GM23338 (cell line): ENCODE measurements at regions not wholly inside any gene's neighbourhood (a gene's known extent, or its start where the extent isn't known, plus 50 kb on each side); places are given as distances from the start of the nearest gene placed in this dataset.

Source experiments
- ATAC-seq: fragments of 200-7000 bp; cut with Tn5 transposase; 3 replicates; pipeline ENCODE4 v1.9.1; 2020
- DNase-seq: peaks from one replicate; pipeline ENCODE4 v3.0.0-alpha.2; 2015; ENCODE audit warnings: low spot score
- H2AFZ ChIP-seq: fragments of 200-600 bp; sonication (generic); 2 replicates; pipeline ENCODE4 v1.8.0; 2016; ENCODE audit warnings: antibody characterized with exemption, mild to moderate bottlenecking, moderate library complexity
- H3F3A ChIP-seq: fragments of 200-600 bp; sonication (generic); replicated peaks from 2 replicates; pipeline ENCODE4 v1.8.0; 2017; ENCODE audit warnings: antibody characterized with exemption, mixed run types, low read depth
- H3K27ac ChIP-seq: fragments of 200-600 bp; sonication (generic); 2 replicates; pipeline ENCODE4 v1.6.1; 2016; ENCODE audit warnings: low read depth
- H3K27me3 ChIP-seq: fragments of 200-600 bp; sonication (generic); 2 replicates; pipeline ENCODE4 v1.8.0; 2016; ENCODE audit warnings: mild to moderate bottlenecking, mixed run types, moderate library complexity; ENCODE audit not compliant: insufficient read depth
- H3K36me3 ChIP-seq: fragments of 200-600 bp; sonication (generic); 2 replicates; pipeline ENCODE4 v1.8.0; 2016; ENCODE audit warnings: mild to moderate bottlenecking; ENCODE audit not compliant: insufficient read depth
- H3K4me1 ChIP-seq: fragments of 200-600 bp; sonication (generic); 2 replicates; pipeline ENCODE4 v1.8.0; 2016; ENCODE audit warnings: mild to moderate bottlenecking, moderate library complexity; ENCODE audit not compliant: insufficient read depth
- H3K4me2 ChIP-seq: fragments of 200-600 bp; sonication (generic); 2 replicates; pipeline ENCODE4 v1.7.1; 2017; ENCODE audit warnings: mixed run types
- H3K4me3 ChIP-seq: fragments of 200-600 bp; sonication (generic); 2 replicates; pipeline ENCODE4 v1.6.1; 2016; ENCODE audit warnings: mixed run types
- H3K79me2 ChIP-seq: fragments of 200-600 bp; sonication (generic); replicated peaks from 2 replicates; pipeline ENCODE4 v1.8.0; 2017; ENCODE audit warnings: mild to moderate bottlenecking; ENCODE audit not compliant: insufficient read depth
- H3K9me2 ChIP-seq: fragments of 200-600 bp; sonication (generic); 2 replicates; pipeline ENCODE4 v1.8.0; 2017; ENCODE audit not compliant: insufficient read depth
- H4K20me1 ChIP-seq: fragments of 200-600 bp; sonication (generic); replicated peaks from 2 replicates; pipeline ENCODE4 v1.8.0; 2017; ENCODE audit warnings: mild to moderate bottlenecking; ENCODE audit not compliant: insufficient read depth
- H3K27ac Mint-ChIP-seq: 2 replicates; pipeline ENCODE4 v1.8.0; 2020; ENCODE audit warnings: inconsistent platforms, mild to moderate bottlenecking, moderate library complexity, mixed read lengths
- H3K27me3 Mint-ChIP-seq: 3 replicates; pipeline ENCODE4 v1.8.0; 2022; ENCODE audit warnings: low read depth, mild to moderate bottlenecking, moderate library complexity, mixed read lengths, inconsistent platforms; ENCODE audit not compliant: insufficient read depth, poor library complexity
- H3K36me3 Mint-ChIP-seq: 3 replicates; pipeline ENCODE4 v1.8.0; 2021; ENCODE audit warnings: low read depth, mild to moderate bottlenecking, inconsistent platforms, moderate library complexity, mixed read lengths
- H3K4me1 Mint-ChIP-seq: 3 replicates; pipeline ENCODE4 v1.8.0; 2020; ENCODE audit warnings: mild to moderate bottlenecking, inconsistent platforms, mixed read lengths
- H3K4me3 Mint-ChIP-seq: 3 replicates; pipeline ENCODE4 v1.8.0; 2021; ENCODE audit warnings: moderate library complexity, mild to moderate bottlenecking, inconsistent platforms, mixed read lengths
- H3K9me3 Mint-ChIP-seq: 3 replicates; pipeline ENCODE4 v1.8.0; 2020; ENCODE audit warnings: moderate library complexity, mild to moderate bottlenecking, inconsistent platforms, mixed read lengths
- CREB1 ChIP-seq: fragments of 250-450 bp; sonication (Bioruptor Pico); IDR thresholded peaks from 2 replicates; pipeline ENCODE4 v1.5.0; 2020; ENCODE audit warnings: low read depth, mild to moderate bottlenecking, moderate library complexity
- EZH2phosphoT487 ChIP-seq: fragments of 200-600 bp; sonication (generic); IDR thresholded peaks from one replicate; pipeline ENCODE4 v1.8.1; 2018; ENCODE audit warnings: antibody characterized with exemption; ENCODE audit not compliant: unreplicated experiment
- JUNB ChIP-seq: IDR thresholded peaks from one replicate; pipeline ENCODE4 v1.6.1; 2016; ENCODE audit warnings: antibody characterized with exemption; ENCODE audit not compliant: unreplicated experiment
- NANOG ChIP-seq: IDR thresholded peaks from 2 replicates; pipeline ENCODE4 v1.6.1; 2016; ENCODE audit warnings: antibody characterized with exemption, borderline replicate concordance
- POLR2AphosphoS5 ChIP-seq: IDR thresholded peaks from 2 replicates; pipeline ENCODE4 v1.6.1; 2016; ENCODE audit warnings: antibody characterized with exemption, low read depth
- ZNF331 ChIP-seq: fragments of 250-450 bp; sonication (Bioruptor Pico); IDR thresholded peaks from 2 replicates; pipeline ENCODE4 v1.5.0; 2020; ENCODE audit warnings: low read depth, mild to moderate bottlenecking, moderate library complexity
- TF ChIP-seq, protein P1 (sequence below): fragments of 250-450 bp; sonication (Bioruptor Pico); IDR thresholded peaks from 2 replicates; pipeline ENCODE4 v1.5.0; 2020; ENCODE audit warnings: mild to moderate bottlenecking, moderate library complexity
- TF ChIP-seq, protein P2 (sequence below): IDR thresholded peaks from 2 replicates; pipeline ENCODE4 v1.6.1; 2016; ENCODE audit warnings: antibody characterized with exemption

DNA sequence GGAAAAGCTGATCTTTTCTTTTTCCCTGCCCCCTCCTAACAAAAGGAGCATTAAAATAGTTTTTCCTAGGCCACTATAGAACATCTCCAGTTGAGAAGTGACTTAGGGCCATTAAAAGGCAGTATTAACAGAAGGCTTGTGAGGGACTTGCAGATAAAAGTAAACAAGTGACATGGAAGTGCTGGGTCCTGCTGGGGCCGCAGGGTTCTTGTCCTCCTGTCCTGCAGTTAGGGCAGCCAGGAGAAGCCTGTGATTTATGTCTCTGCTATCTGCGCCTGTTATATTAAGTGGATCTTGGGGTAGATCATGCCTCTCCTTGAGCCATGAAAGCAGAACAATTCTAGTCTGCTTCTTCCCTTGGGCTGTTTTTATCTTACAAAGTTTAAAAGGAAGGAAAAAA, 271.4 kb upstream of the C11orf87 start (continued):
- TF ChIP-seq, protein P1, sequence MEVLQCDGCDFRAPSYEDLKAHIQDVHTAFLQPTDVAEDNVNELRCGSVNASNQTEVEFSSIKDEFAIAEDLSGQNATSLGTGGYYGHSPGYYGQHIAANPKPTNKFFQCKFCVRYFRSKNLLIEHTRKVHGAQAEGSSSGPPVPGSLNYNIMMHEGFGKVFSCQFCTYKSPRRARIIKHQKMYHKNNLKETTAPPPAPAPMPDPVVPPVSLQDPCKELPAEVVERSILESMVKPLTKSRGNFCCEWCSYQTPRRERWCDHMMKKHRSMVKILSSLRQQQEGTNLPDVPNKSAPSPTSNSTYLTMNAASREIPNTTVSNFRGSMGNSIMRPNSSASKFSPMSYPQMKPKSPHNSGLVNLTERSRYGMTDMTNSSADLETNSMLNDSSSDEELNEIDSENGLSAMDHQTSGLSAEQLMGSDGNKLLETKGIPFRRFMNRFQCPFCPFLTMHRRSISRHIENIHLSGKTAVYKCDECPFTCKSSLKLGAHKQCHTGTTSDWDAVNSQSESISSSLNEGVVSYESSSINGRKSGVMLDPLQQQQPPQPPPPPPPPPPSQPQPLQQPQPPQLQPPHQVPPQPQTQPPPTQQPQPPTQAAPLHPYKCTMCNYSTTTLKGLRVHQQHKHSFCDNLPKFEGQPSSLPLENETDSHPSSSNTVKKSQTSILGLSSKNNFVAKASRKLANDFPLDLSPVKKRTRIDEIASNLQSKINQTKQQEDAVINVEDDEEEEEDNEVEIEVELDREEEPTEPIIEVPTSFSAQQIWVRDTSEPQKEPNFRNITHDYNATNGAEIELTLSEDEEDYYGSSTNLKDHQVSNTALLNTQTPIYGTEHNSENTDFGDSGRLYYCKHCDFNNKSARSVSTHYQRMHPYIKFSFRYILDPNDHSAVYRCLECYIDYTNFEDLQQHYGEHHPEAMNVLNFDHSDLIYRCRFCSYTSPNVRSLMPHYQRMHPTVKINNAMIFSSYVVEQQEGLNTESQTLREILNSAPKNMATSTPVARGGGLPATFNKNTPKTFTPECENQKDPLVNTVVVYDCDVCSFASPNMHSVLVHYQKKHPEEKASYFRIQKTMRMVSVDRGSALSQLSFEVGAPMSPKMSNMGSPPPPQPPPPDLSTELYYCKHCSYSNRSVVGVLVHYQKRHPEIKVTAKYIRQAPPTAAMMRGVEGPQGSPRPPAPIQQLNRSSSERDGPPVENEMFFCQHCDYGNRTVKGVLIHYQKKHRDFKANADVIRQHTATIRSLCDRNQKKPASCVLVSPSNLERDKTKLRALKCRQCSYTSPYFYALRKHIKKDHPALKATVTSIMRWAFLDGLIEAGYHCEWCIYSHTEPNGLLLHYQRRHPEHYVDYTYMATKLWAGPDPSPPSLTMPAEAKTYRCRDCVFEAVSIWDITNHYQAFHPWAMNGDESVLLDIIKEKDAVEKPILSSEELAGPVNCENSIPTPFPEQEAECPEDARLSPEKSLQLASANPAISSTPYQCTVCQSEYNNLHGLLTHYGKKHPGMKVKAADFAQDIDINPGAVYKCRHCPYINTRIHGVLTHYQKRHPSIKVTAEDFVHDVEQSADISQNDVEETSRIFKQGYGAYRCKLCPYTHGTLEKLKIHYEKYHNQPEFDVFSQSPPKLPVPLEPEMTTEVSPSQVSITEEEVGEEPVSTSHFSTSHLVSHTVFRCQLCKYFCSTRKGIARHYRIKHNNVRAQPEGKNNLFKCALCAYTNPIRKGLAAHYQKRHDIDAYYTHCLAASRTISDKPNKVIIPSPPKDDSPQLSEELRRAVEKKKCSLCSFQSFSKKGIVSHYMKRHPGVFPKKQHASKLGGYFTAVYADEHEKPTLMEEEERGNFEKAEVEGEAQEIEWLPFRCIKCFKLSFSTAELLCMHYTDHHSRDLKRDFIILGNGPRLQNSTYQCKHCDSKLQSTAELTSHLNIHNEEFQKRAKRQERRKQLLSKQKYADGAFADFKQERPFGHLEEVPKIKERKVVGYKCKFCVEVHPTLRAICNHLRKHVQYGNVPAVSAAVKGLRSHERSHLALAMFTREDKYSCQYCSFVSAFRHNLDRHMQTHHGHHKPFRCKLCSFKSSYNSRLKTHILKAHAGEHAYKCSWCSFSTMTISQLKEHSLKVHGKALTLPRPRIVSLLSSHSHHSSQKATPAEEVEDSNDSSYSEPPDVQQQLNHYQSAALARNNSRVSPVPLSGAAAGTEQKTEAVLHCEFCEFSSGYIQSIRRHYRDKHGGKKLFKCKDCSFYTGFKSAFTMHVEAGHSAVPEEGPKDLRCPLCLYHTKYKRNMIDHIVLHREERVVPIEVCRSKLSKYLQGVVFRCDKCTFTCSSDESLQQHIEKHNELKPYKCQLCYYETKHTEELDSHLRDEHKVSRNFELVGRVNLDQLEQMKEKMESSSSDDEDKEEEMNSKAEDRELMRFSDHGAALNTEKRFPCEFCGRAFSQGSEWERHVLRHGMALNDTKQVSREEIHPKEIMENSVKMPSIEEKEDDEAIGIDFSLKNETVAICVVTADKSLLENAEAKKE (CRISPR knock-in tag) = no peak
- TF ChIP-seq EZH2phosphoT487 (no peak), JUNB (no peak), NANOG (no peak)

- Mint-ChIP-seq H3K27me3 (no peaks in the 10 kb centered on the region), H3K9me3 (peaks cover 4% of the 10 kb centered on the region; the same call in 2 of the 3 replicates)
These were observed 268.2 kb upstream of the C11orf87 start for GRCh38 chr11:109153836-109154235.

More at GRCh38 chr11:109153836-109154235, 268.2 kb upstream of the C11orf87 start:
- no peaks in the 10 kb centered on the region for H3K4me1 ChIP-seq
- no peak overlapping the region for H2AFZ ChIP-seq
- H4K20me1 ChIP-seq = no peaks in the 10 kb centered on the region
- Mint-ChIP-seq H3K36me3 (no peaks in the 10 kb centered on the region), H3K4me1 (peaks cover 6% of the 10 kb centered on the region; the same call in 2 of the 3 replicates), H3K27ac (no peak overlapping the region), H3K4me3 (no peak overlapping the region)
- no peak overlapping the region for H3K27ac ChIP-seq
- no peaks in the 10 kb centered on the region for H3K36me3 ChIP-seq
- H3K27me3 ChIP-seq = no peaks in the 10 kb centered on the region
- no peaks in the 10 kb centered on the region for H3K79me2 ChIP-seq
- DNase-seq (no peak), ATAC-seq (no peak)
- no peaks in the 10 kb centered on the region; the same call in 1 of the 2 replicates for H3K9me2 ChIP-seq
- H3K4me3 ChIP-seq = no peak overlapping the region
- no peaks in the 10 kb centered on the region for H3F3A ChIP-seq
- TF ChIP-seq, protein P2, sequence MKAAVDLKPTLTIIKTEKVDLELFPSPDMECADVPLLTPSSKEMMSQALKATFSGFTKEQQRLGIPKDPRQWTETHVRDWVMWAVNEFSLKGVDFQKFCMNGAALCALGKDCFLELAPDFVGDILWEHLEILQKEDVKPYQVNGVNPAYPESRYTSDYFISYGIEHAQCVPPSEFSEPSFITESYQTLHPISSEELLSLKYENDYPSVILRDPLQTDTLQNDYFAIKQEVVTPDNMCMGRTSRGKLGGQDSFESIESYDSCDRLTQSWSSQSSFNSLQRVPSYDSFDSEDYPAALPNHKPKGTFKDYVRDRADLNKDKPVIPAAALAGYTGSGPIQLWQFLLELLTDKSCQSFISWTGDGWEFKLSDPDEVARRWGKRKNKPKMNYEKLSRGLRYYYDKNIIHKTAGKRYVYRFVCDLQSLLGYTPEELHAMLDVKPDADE = no peak
- TF ChIP-seq ZNF331 = no peak
- TF ChIP-seq CREB1 = no peak
- no peak for TF ChIP-seq POLR2AphosphoS5
- TF ChIP-seq, protein P1 (CRISPR knock-in tag) = no peak
- no peak overlapping the region for H3K4me2 ChIP-seq
